Endodermal cell (in vitro differentiated cells): ENCODE measurements at regions not wholly inside any gene's neighbourhood (a gene's known extent, or its start where the extent isn't known, plus 50 kb on each side); places are given as distances from the start of the nearest gene placed in this dataset.

Experiments used
- DNase-seq: peaks from one replicate; pipeline ENCODE4 v3.0.0-alpha.2; 2017
- H3K27ac ChIP-seq: 2 replicates; pipeline ENCODE4 v1.5.1; 2013; ENCODE audit warnings: mild to moderate bottlenecking, low read depth, low read length, moderate library complexity
- H3K27me3 ChIP-seq: 2 replicates; pipeline ENCODE4 v1.6.1; 2013; ENCODE audit warnings: mild to moderate bottlenecking, low read length, moderate library complexity; ENCODE audit not compliant: insufficient read depth, control insufficient read depth, poor library complexity, severe bottlenecking
- H3K36me3 ChIP-seq: 2 replicates; pipeline ENCODE4 v1.7.0; 2013; ENCODE audit warnings: mild to moderate bottlenecking, low read length, moderate library complexity; ENCODE audit not compliant: control insufficient read depth, insufficient read depth
- H3K4me1 ChIP-seq: one replicate; pipeline ENCODE4 v1.7.0; 2013; ENCODE audit warnings: low read length; ENCODE audit not compliant: control insufficient read depth, insufficient read depth
- H3K4me3 ChIP-seq: 2 replicates; pipeline ENCODE4 v1.5.1; 2013; ENCODE audit warnings: mild to moderate bottlenecking, low read length, moderate library complexity
- H3K9ac ChIP-seq: 2 replicates; pipeline ENCODE4 v1.6.1; 2013; ENCODE audit warnings: mild to moderate bottlenecking, low read length, moderate library complexity; ENCODE audit not compliant: poor library complexity, severe bottlenecking; ENCODE audit errors: extremely low read depth
- H3K9me3 ChIP-seq: 2 replicates; pipeline ENCODE4 v1.6.1; 2013; ENCODE audit warnings: mild to moderate bottlenecking, low read length, moderate library complexity; ENCODE audit not compliant: control insufficient read depth
- H3K27ac Mint-ChIP-seq: 2 replicates; pipeline ENCODE4 v1.8.0; 2020; ENCODE audit warnings: mixed read lengths
- H3K27me3 Mint-ChIP-seq: 2 replicates; pipeline ENCODE4 v1.8.0; 2021; ENCODE audit warnings: mild to moderate bottlenecking, mixed read lengths; ENCODE audit not compliant: insufficient read depth
- H3K36me3 Mint-ChIP-seq: 2 replicates; pipeline ENCODE4 v1.8.0; 2020; ENCODE audit warnings: low read depth, mixed read lengths
- H3K4me1 Mint-ChIP-seq: 2 replicates; pipeline ENCODE4 v1.8.0; 2020; ENCODE audit warnings: mixed read lengths
- H3K4me3 Mint-ChIP-seq: 2 replicates; pipeline ENCODE4 v1.8.0; 2020; ENCODE audit warnings: mild to moderate bottlenecking, moderate library complexity, mixed read lengths
- H3K9me3 Mint-ChIP-seq: 2 replicates; pipeline ENCODE4 v1.8.0; 2020; ENCODE audit warnings: mild to moderate bottlenecking, mixed read lengths
- CTCF ChIP-seq: fragments of 200-600 bp; sonication (generic); conservative IDR thresholded peaks from 2 replicates; pipeline ENCODE4 v1.5.0; 2021; ENCODE audit warnings: antibody characterized with exemption, mild to moderate bottlenecking
- WGBS, 2 experiments: methylation state at CpG; one replicate each; pipeline versions ENCODE4 v1.1.5 to v1.1.7; 2013; ENCODE audit warnings: missing lambda C conversion rate in 2 of 2, mixed read lengths in 1 of 2; ENCODE audit not compliant: insufficient coverage in 1 of 2, insufficient read length in 1 of 2; 5-methylcytosine and 5-hydroxymethylcytosine counted together

GRCh38 chr5:162786234-162786633 lies 651.2 kb upstream of the CCNG1 start:
- no peaks in the 10 kb centered on the region for H3K36me3 Mint-ChIP-seq
- H3K27ac ChIP-seq: no peak overlapping the region

GRCh38 chr5:162796507-162796906 lies 640.9 kb upstream of the CCNG1 start:
- Mint-ChIP-seq H3K4me3 (no peak overlapping the region), H3K4me1 (peaks cover 3% of the 10 kb centered on the region), H3K27me3 (no peaks in the 10 kb centered on the region), H3K36me3 (no peaks in the 10 kb centered on the region), H3K9me3 (no peaks in the 10 kb centered on the region), H3K27ac (no peak overlapping the region)
- Histone ChIP-seq H3K4me3 (no peak overlapping the region), H3K4me1 (no peaks in the 10 kb centered on the region), H3K9ac (no peak overlapping the region), H3K36me3 (no peaks in the 10 kb centered on the region), H3K27ac (no peak overlapping the region), H3K27me3 (no peaks in the 10 kb centered on the region), H3K9me3 (no peaks in the 10 kb centered on the region)
- TF ChIP-seq CTCF: no peak
- WGBS, 2 experiments: 84 to 94% methylated on average over 2 to 3 of the region's 3 CpGs
- no peak for DNase-seq

More at GRCh38 chr5:162786234-162786633, 651.2 kb upstream of the CCNG1 start:
- no peaks in the 10 kb centered on the region for H3K36me3 ChIP-seq
- WGBS, 2 experiments: 100% methylated on average over 1 of the region's 1 CpG; no CpG with 5 or more reads in 1 of the 2 experiments
- no peak for DNase-seq
- Mint-ChIP-seq H3K27me3 (no peaks in the 10 kb centered on the region), H3K4me3 (no peak overlapping the region), H3K27ac (no peak overlapping the region), H3K4me1 (peaks cover 4% of the 10 kb centered on the region), H3K9me3 (peaks cover 4% of the 10 kb centered on the region)
- H3K9me3 ChIP-seq: no peaks in the 10 kb centered on the region
- no peak overlapping the region for H3K4me3 ChIP-seq
- no peaks in the 10 kb centered on the region for H3K27me3 ChIP-seq
- H3K9ac ChIP-seq: no peak overlapping the region
- TF ChIP-seq CTCF: peak; percentile 41
- peaks cover 3% of the 10 kb centered on the region for H3K4me1 ChIP-seq

- WGBS, 2 experiments: 100% methylated on average over 1 of the region's 1 CpG; no CpG with 5 or more reads in 1 of the 2 experiments
- no peak overlapping the region for H3K27ac ChIP-seq
- Mint-ChIP-seq H3K9me3 (no peaks in the 10 kb centered on the region), H3K4me3 (no peak overlapping the region), H3K36me3 (no peaks in the 10 kb centered on the region), H3K4me1 (peaks cover 3% of the 10 kb centered on the region), H3K27ac (no peak overlapping the region), H3K27me3 (no peaks in the 10 kb centered on the region)
- no peak for TF ChIP-seq CTCF
- no peaks in the 10 kb centered on the region for H3K9me3 ChIP-seq
- H3K27me3 ChIP-seq: no peaks in the 10 kb centered on the region
- no peak for DNase-seq
- no peaks in the 10 kb centered on the region for H3K4me1 ChIP-seq
- H3K36me3 ChIP-seq: no peaks in the 10 kb centered on the region
- H3K9ac ChIP-seq: no peak overlapping the region
- H3K4me3 ChIP-seq: no peak overlapping the region
Observed at GRCh38 chr5:162800301-162800700, 637.1 kb upstream of the CCNG1 start.
